Inflammatory macrophage treated with lipopolysaccharide for 1 hour (primary cell): ENCODE measurements at regions not wholly inside any gene's neighbourhood (a gene's known extent, or its start where the extent isn't known, plus 50 kb on each side); places are given as distances from the start of the nearest gene placed in this dataset.

Source experiments
- DNase-seq, 2 donors: peaks; one replicate each; pipeline ENCODE4 v3.0.0-alpha.2; 2020 to 2022

GRCh38 chr2:425243-425642, 137.4 kb upstream of the ALKAL2 start:
- no peak for DNase-seq

GRCh38 chr2:424306-425171, 136.6 kb upstream of the ALKAL2 start:
- no peak for DNase-seq

GRCh38 chr2:423479-423878, 135.6 kb upstream of the ALKAL2 start:
- DNase-seq, result no peak

GRCh38 chr2:422676-423435, 135.0 kb upstream of the ALKAL2 start:
- no peak for DNase-seq

GRCh38 chr2:421406-421805, 133.5 kb upstream of the ALKAL2 start:
- DNase-seq, result no peak

GRCh38 chr2:419687-420317, 131.9 kb upstream of the ALKAL2 start:
- DNase-seq, result no peak

GRCh38 chr2:417662-418061, 129.8 kb upstream of the ALKAL2 start:
- DNase-seq, result no peak

- DNase-seq, result no peak
Measured at GRCh38 chr2:417006-417405, 129.1 kb upstream of the ALKAL2 start.

- DNase-seq, result no peak
Measured at GRCh38 chr2:415986-416610, 128.2 kb upstream of the ALKAL2 start.

GRCh38 chr2:409523-409922, 121.6 kb upstream of the ALKAL2 start:
- no peak for DNase-seq

GRCh38 chr2:407630-408029, 119.7 kb upstream of the ALKAL2 start:
- no peak for DNase-seq

GRCh38 chr2:406876-407275, 119.0 kb upstream of the ALKAL2 start:
- DNase-seq, result no peak

GRCh38 chr2:406231-406630, 118.3 kb upstream of the ALKAL2 start:
- DNase-seq, result no peak

GRCh38 chr2:404581-404980, 116.7 kb upstream of the ALKAL2 start:
- DNase-seq, result no peak

GRCh38 chr2:403682-404081, 115.8 kb upstream of the ALKAL2 start:
- DNase-seq, result no peak

GRCh38 chr2:402721-403120, 114.8 kb upstream of the ALKAL2 start:
- DNase-seq, result no peak

GRCh38 chr2:402206-402605, 114.3 kb upstream of the ALKAL2 start:
- DNase-seq, result no peak

GRCh38 chr2:401019-401679, 113.3 kb upstream of the ALKAL2 start:
- no peak for DNase-seq

GRCh38 chr2:397926-398325, 110.0 kb upstream of the ALKAL2 start:
- no peak for DNase-seq

- no peak for DNase-seq
Measured at GRCh38 chr2:397521-397920, 109.6 kb upstream of the ALKAL2 start.

- DNase-seq, result no peak
Measured at GRCh38 chr2:396903-397302, 109.0 kb upstream of the ALKAL2 start.

GRCh38 chr2:395886-396285, 108.0 kb upstream of the ALKAL2 start:
- DNase-seq, result no peak
